ENCODE measurements at regions not wholly inside any gene's neighbourhood (a gene's known extent, or its start where the extent isn't known, plus 50 kb on each side); places are given as distances from the start of the nearest gene placed in this dataset.
"Not testable (repeated sequence)": the region's sequence is repeated elsewhere in the genome, so short reads cannot be mapped to it uniquely, and the experiment has no call there.

- intact Hi-C loops (cut with DNase I) = no loop called here
Observed at GRCh38 chr2:234558642-234559041, 61.8 kb upstream of the ARL4C start.

GRCh38 chr2:234556848-234557573 is 60.1 kb upstream of the ARL4C start:
- intact Hi-C loops (cut with DNase I) = no loop called here

More at GRCh38 chr2:234558642-234559041, 61.8 kb upstream of the ARL4C start:
- DNase-seq (ENCODE audit: low spot score) = no peak

GRCh38 chr2:234555616-234556249 is 58.9 kb upstream of the ARL4C start:
- intact Hi-C loops (cut with DNase I) = no loop called here
- DNase-seq (ENCODE audit: low spot score) = no peak

More at GRCh38 chr2:234556848-234557573, 60.1 kb upstream of the ARL4C start:
- DNase-seq (ENCODE audit: low spot score) = no peak

DNA sequence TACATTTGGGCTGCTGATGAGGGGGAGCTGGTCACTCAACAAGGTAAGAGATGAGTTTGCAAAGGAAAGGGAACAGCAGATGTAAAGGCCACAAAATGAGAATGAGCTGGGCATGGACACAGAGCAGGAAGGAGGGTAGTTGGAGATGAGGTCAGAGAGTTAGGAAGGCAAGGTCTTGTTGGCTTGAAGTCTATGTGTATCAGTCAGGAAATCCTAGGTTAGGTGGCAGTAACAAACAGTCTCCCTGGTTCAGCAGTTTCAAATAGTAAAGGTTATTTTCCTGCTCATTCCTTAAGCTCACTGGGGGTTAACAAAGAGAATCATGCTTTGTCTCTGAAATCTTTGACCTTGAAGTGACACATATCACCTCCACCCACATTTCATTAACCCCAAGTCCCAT is 58.3 kb upstream of the ARL4C start:
- intact Hi-C loops (cut with DNase I) = no loop called here

DNA sequence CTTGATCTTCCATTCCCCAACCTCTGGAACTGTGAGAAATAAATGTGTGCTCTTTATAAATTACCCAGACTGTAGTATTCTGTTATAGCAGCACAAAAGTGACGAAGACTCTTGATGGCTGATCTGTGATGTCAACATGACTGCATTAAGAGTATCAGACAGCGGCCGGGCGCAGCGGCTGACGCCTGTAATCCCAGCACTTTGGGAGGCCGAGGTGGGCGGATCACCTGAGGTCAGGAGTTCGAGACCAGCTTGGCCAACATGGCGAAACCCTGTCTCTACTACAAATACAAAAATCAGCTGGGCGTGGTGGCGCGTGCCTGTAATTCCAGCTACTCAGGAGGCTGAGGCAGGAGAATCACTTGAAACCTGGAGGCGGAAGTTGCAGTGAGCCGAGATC is 56.3 kb upstream of the ARL4C start:
- intact Hi-C loops (cut with DNase I); DNase-seq (ENCODE audit: low spot score): not testable (repeated sequence)

More for the DNA sequence above, 58.3 kb upstream of the ARL4C start:
- DNase-seq (ENCODE audit: low spot score) = no peak

GRCh38 chr2:234550511-234551107 is 53.7 kb upstream of the ARL4C start:
- intact Hi-C loops (cut with DNase I) = loop anchor here (2.0 kb wide), 1 partner anchor 556 kb away; no protein-coding TSS in a partner anchor
- no peak for DNase-seq (ENCODE audit: low spot score)

- intact Hi-C loops (cut with DNase I) = loop anchor here (2.0 kb wide), 1 partner anchor 557 kb away; no protein-coding TSS in a partner anchor
- DNase-seq (ENCODE audit: low spot score) = no peak
Observed at GRCh38 chr2:234550056-234550455, 53.2 kb upstream of the ARL4C start.

- no peak for DNase-seq (ENCODE audit: low spot score)
- intact Hi-C loops (cut with DNase I) = loop anchor here (5.0 to 10.0 kb wide), 3 partner anchors 412 to 1046 kb away; no protein-coding TSS in a partner anchor
Observed at GRCh38 chr2:234548695-234549420, 52.0 kb upstream of the ARL4C start.

DNA sequence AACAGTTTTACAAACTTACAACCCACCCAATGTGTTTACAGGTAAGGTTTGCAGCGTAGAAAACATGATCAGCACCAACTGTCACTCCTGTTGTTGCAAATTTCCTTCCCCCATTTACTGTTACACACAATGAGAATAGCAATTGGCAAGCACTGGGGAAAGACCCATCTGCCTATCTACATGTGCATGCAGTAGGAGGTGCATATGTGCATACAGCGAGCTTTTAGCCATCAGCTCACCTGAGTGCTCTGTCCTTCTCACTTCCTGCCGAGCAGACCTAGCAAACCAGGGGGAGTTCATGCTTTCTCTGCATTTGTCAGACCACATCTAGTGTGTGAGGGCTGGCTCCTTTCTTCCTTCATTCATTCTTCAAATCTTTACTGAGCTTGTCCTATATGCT is 49.9 kb upstream of the ARL4C start:
- intact Hi-C loops (cut with DNase I) = loop anchor here (5.0 to 10.0 kb wide), 3 partner anchors 409 to 1048 kb away; no protein-coding TSS in a partner anchor
- no peak for DNase-seq (ENCODE audit: low spot score)

All from cardiac septum (tissue), 1 donor.